ENCODE measurements at regions not wholly inside any gene's neighbourhood (a gene's known extent, or its start where the extent isn't known, plus 50 kb on each side); places are given as distances from the start of the nearest gene placed in this dataset.

- intact Hi-C loops (cut with micrococcal nuclease; ENCODE audit: unreplicated experiment): no loop called here
- Histone ChIP-seq H3K36me3 (ENCODE audit: control insufficient read depth, insufficient read depth, low read length) (no peaks in the 10 kb centered on the region), H3K9me3 (no peaks in the 10 kb centered on the region), H3K4me3 (ENCODE audit: low read depth, low read length) (no peak overlapping the region), H3K4me1 (no peaks in the 10 kb centered on the region), H3K27me3 (replicated peaks; ENCODE audit: control insufficient read depth, insufficient read depth, low read length) (no peaks in the 10 kb centered on the region)
- H3K27me3 Mint-ChIP-seq (ENCODE audit: insufficient read depth, unreplicated experiment): peaks cover 6% of the 10 kb centered on the region
- peaks cover 6% of the 10 kb centered on the region for H3K4me1 Mint-ChIP-seq (ENCODE audit: low read depth, unreplicated experiment)
- no peak overlapping the region for H3K27ac Mint-ChIP-seq (ENCODE audit: unreplicated experiment)
- no peaks in the 10 kb centered on the region for H3K9me3 Mint-ChIP-seq (ENCODE audit: unreplicated experiment)
- no peak overlapping the region for H3K4me3 Mint-ChIP-seq (ENCODE audit: unreplicated experiment)
- BruUV-seq (replicated peaks): no TSS peak
- no peak for DNase-seq
- POLR2A ChIA-PET: no interaction called here
- CTCF ChIA-PET: no interaction called here
- H3K36me3 Mint-ChIP-seq (ENCODE audit: insufficient read depth, unreplicated experiment): no peaks in the 10 kb centered on the region
- TF ChIP-seq, protein P1, sequence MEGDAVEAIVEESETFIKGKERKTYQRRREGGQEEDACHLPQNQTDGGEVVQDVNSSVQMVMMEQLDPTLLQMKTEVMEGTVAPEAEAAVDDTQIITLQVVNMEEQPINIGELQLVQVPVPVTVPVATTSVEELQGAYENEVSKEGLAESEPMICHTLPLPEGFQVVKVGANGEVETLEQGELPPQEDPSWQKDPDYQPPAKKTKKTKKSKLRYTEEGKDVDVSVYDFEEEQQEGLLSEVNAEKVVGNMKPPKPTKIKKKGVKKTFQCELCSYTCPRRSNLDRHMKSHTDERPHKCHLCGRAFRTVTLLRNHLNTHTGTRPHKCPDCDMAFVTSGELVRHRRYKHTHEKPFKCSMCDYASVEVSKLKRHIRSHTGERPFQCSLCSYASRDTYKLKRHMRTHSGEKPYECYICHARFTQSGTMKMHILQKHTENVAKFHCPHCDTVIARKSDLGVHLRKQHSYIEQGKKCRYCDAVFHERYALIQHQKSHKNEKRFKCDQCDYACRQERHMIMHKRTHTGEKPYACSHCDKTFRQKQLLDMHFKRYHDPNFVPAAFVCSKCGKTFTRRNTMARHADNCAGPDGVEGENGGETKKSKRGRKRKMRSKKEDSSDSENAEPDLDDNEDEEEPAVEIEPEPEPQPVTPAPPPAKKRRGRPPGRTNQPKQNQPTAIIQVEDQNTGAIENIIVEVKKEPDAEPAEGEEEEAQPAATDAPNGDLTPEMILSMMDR (IDR thresholded peaks at IDR 0.05; ENCODE audit: insufficient read depth in 1 of 2, low read depth in 1 of 2, low read length in 1 of 2, severe bottlenecking in 1 of 2, unreplicated experiment in 1 of 2): no peak
Observed at GRCh38 chr14:27186048-27186447, 588.2 kb upstream of the NOVA1 start.

GRCh38 chr14:27187136-27187535, 589.3 kb upstream of the NOVA1 start:
- TF ChIP-seq, protein P1 (IDR thresholded peaks at IDR 0.05; ENCODE audit: insufficient read depth in 1 of 2, low read depth in 1 of 2, low read length in 1 of 2, severe bottlenecking in 1 of 2, unreplicated experiment in 1 of 2): no peak
- no peak overlapping the region for H3K4me3 Mint-ChIP-seq (ENCODE audit: unreplicated experiment)
- POLR2A ChIA-PET: no interaction called here
- no peaks in the 10 kb centered on the region for H3K9me3 Mint-ChIP-seq (ENCODE audit: unreplicated experiment)
- H3K27ac Mint-ChIP-seq (ENCODE audit: unreplicated experiment): no peak overlapping the region
- peaks cover 4% of the 10 kb centered on the region for H3K27me3 Mint-ChIP-seq (ENCODE audit: insufficient read depth, unreplicated experiment)
- H3K36me3 Mint-ChIP-seq (ENCODE audit: insufficient read depth, unreplicated experiment): no peaks in the 10 kb centered on the region
- Histone ChIP-seq H3K4me3 (ENCODE audit: low read depth, low read length) (no peak overlapping the region), H3K9me3 (no peaks in the 10 kb centered on the region), H3K27me3 (replicated peaks; ENCODE audit: control insufficient read depth, insufficient read depth, low read length) (no peaks in the 10 kb centered on the region), H3K36me3 (ENCODE audit: control insufficient read depth, insufficient read depth, low read length) (no peaks in the 10 kb centered on the region), H3K4me1 (no peaks in the 10 kb centered on the region)
- BruUV-seq (replicated peaks): no TSS peak
- H3K4me1 Mint-ChIP-seq (ENCODE audit: low read depth, unreplicated experiment): peaks cover 7% of the 10 kb centered on the region
- CTCF ChIA-PET: no interaction called here
- DNase-seq: no peak
- intact Hi-C loops (cut with micrococcal nuclease; ENCODE audit: unreplicated experiment): no loop called here

GRCh38 chr14:27190296-27190695, 592.5 kb upstream of the NOVA1 start:
- intact Hi-C loops (cut with micrococcal nuclease; ENCODE audit: unreplicated experiment): no loop called here
- H3K36me3 ChIP-seq (ENCODE audit: control insufficient read depth, insufficient read depth, low read length): no peaks in the 10 kb centered on the region
- H3K9me3 ChIP-seq: no peaks in the 10 kb centered on the region
- no peak overlapping the region for H3K27ac Mint-ChIP-seq (ENCODE audit: unreplicated experiment)
- no peak overlapping the region for H3K4me3 ChIP-seq (ENCODE audit: low read depth, low read length)
- H3K27me3 Mint-ChIP-seq (ENCODE audit: insufficient read depth, unreplicated experiment): no peaks in the 10 kb centered on the region
- H3K27me3 ChIP-seq (replicated peaks; ENCODE audit: control insufficient read depth, insufficient read depth, low read length): no peaks in the 10 kb centered on the region
- TF ChIP-seq, protein P1 (IDR thresholded peaks at IDR 0.05; ENCODE audit: insufficient read depth in 1 of 2, low read depth in 1 of 2, low read length in 1 of 2, severe bottlenecking in 1 of 2, unreplicated experiment in 1 of 2): no peak
- H3K9me3 Mint-ChIP-seq (ENCODE audit: unreplicated experiment): no peaks in the 10 kb centered on the region
- POLR2A ChIA-PET: no interaction called here
- peaks cover 6% of the 10 kb centered on the region for H3K4me1 Mint-ChIP-seq (ENCODE audit: low read depth, unreplicated experiment)
- no peak for DNase-seq
- no peak overlapping the region for H3K4me3 Mint-ChIP-seq (ENCODE audit: unreplicated experiment)
- no peaks in the 10 kb centered on the region for H3K36me3 Mint-ChIP-seq (ENCODE audit: insufficient read depth, unreplicated experiment)
- H3K4me1 ChIP-seq: no peaks in the 10 kb centered on the region
- BruUV-seq (replicated peaks): no TSS peak
- CTCF ChIA-PET: no interaction called here

All from Caco-2 (cell line).